Uterus (tissue), 3 donors: ENCODE measurements at regions not wholly inside any gene's neighbourhood (a gene's known extent, or its start where the extent isn't known, plus 50 kb on each side); places are given as distances from the start of the nearest gene placed in this dataset.

ENCODE experiments used
- DNase-seq, 2 donors: peaks; one replicate each; pipeline ENCODE4 v3.0.0-alpha.2; 2019 to 2020
- H3K27ac ChIP-seq, 2 donors: fragments of 200-600 bp; sonication (generic); 1 replicate in 1 of 2; 2 replicates in 1 of 2; pipeline ENCODE4 v1.5.1; 2016 to 2018
- H3K27me3 ChIP-seq, 2 donors: fragments of 200-600 bp; sonication (generic); one replicate each; pipeline ENCODE4 v1.5.1; 2018 to 2019; ENCODE audit warnings: control low read depth in 1 of 2
- H3K36me3 ChIP-seq, 2 donors: fragments of 200-600 bp; sonication (generic); one replicate each; pipeline ENCODE4 v1.5.1; 2019; ENCODE audit warnings: control low read depth in 1 of 2
- H3K4me1 ChIP-seq, 2 donors: fragments of 200-600 bp; sonication (generic); one replicate each; pipeline ENCODE4 v1.5.1; 2018 to 2019; ENCODE audit warnings: control low read depth in 1 of 2
- H3K4me3 ChIP-seq, 2 donors: fragments of 200-600 bp; sonication (generic); 1 replicate in 1 of 2; 2 replicates in 1 of 2; pipeline ENCODE4 v1.5.1; 2018 to 2019; ENCODE audit warnings: mild to moderate bottlenecking in 1 of 2
- H3K9me3 ChIP-seq, 2 donors: fragments of 200-600 bp; sonication (generic); one replicate each; pipeline ENCODE4 v1.5.1; 2019; ENCODE audit warnings: control low read depth in 1 of 2
- POLR2A ChIP-seq, 2 donors: fragments of 450-650 bp; IDR thresholded peaks; one replicate each; pipeline ENCODE4 v1.6.1; 2016; ENCODE audit warnings: antibody characterized with exemption in 2 of 2, mild to moderate bottlenecking in 1 of 2, moderate library complexity in 1 of 2
- intact Hi-C: fragments of 100-400 bp; cut with DNase I; formaldehyde crosslinking; loops from one replicate; pipeline ENCODE4 v1.15.1; 2023; ENCODE audit warnings: low total_unique reads
- TF ChIP-seq, protein P1 (sequence below), 4 experiments: fragments of 200-600 bp in 2 of 4; fragments of 450-650 bp in 2 of 4; sonication (generic) in 2 of 4; IDR thresholded peaks; one replicate each; pipeline ENCODE4 v1.5.1; 2016 to 2019; ENCODE audit warnings: antibody characterized with exemption in 4 of 4, mild to moderate bottlenecking in 2 of 4, moderate library complexity in 1 of 4
- donor health status: DM: yes; HTN: yes; CAD: no.

DNA sequence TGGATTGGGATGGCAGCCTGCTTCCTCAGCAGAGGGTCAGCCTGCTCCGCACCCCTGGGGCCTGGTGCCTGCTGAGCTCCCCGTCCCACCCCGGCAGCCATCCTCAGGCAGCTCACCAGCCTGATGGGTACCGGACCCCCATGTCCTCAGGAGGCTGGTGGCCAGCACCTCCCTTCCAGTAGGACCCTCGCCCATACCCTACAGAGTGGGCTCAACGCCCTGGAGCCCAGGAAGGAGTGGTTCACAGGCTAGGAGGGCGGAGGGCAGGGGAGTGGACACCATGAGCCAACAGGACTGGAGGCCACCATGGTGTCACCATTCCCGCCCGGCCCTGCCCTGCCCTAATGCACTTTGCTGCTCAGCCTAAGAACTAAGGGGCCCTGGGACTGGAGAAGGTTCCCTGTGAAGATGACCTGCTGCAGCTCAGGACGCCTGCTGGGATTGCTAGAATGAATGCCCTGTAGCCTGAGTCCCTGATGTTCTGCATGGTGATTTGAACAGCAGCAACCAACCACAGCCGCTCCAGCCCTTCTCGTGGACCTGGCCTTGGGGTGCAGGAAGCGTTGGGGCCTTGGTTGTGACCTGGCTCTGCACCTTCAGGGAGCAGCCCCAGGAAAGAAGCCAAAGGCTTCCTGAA lies 1080.8 kb downstream of the BRD1 start:
- H3K9me3 ChIP-seq, result no peaks in the 10 kb centered on the region
- no peak for DNase-seq
- intact Hi-C loops, result no loop called here
- TF ChIP-seq POLR2A (IDR thresholded peaks at IDR 0.05), result no peak
- TF ChIP-seq, protein P1, sequence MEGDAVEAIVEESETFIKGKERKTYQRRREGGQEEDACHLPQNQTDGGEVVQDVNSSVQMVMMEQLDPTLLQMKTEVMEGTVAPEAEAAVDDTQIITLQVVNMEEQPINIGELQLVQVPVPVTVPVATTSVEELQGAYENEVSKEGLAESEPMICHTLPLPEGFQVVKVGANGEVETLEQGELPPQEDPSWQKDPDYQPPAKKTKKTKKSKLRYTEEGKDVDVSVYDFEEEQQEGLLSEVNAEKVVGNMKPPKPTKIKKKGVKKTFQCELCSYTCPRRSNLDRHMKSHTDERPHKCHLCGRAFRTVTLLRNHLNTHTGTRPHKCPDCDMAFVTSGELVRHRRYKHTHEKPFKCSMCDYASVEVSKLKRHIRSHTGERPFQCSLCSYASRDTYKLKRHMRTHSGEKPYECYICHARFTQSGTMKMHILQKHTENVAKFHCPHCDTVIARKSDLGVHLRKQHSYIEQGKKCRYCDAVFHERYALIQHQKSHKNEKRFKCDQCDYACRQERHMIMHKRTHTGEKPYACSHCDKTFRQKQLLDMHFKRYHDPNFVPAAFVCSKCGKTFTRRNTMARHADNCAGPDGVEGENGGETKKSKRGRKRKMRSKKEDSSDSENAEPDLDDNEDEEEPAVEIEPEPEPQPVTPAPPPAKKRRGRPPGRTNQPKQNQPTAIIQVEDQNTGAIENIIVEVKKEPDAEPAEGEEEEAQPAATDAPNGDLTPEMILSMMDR (IDR thresholded peaks at IDR 0.05), result no peak
- H3K36me3 ChIP-seq, result no peaks in the 10 kb centered on the region
- H3K4me3 ChIP-seq, result no peak overlapping the region
- H3K27ac ChIP-seq, result no peak overlapping the region
- no peaks in the 10 kb centered on the region for H3K27me3 ChIP-seq
- no peaks in the 10 kb centered on the region for H3K4me1 ChIP-seq

DNA sequence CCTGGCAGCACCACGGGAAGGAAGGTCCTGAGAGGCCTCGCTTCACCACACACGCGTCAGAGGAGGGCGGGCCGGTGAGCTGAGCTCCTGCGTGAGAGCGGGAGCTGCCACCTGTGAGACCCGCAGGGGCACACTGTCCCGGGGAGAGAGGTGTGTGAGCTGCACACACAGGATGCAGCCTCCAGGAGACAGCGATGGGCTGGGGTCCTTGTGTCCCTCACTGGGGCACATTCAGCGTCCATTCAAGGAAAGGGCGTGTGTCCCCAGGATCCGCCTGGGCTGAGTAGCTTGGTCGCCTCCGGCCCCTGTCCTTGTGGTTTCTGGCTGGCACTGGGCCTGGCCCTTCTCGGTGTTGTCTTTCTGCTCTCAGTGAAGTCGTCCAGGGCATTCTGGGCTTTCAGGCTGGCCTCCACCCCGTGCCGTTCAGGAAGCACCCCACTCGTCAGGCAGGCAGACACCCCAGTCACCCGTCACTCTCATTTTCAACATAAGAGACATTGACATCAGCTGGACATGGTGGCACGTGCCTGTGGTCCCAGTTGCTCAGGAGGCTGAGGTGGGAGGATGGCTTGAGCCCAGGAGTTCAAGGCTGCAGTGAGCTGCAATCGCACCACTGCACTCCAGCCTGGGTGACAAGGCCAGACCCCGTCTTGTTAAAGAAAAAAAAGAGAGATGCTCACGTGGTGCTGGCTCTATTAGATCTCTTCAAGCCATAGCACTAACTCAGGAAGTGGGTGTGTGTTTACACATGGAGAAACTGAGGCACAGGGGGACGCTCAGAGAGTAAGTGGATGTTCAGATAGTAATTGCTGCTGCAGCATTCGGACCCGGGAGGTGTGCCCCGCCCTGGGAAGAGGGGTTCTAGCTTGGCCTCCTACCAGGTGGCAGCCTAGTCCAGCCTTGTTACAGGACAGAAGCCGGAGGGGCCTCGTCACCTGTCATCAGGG lies 1081.6 kb downstream of the BRD1 start:
- no peak for DNase-seq

DNA sequence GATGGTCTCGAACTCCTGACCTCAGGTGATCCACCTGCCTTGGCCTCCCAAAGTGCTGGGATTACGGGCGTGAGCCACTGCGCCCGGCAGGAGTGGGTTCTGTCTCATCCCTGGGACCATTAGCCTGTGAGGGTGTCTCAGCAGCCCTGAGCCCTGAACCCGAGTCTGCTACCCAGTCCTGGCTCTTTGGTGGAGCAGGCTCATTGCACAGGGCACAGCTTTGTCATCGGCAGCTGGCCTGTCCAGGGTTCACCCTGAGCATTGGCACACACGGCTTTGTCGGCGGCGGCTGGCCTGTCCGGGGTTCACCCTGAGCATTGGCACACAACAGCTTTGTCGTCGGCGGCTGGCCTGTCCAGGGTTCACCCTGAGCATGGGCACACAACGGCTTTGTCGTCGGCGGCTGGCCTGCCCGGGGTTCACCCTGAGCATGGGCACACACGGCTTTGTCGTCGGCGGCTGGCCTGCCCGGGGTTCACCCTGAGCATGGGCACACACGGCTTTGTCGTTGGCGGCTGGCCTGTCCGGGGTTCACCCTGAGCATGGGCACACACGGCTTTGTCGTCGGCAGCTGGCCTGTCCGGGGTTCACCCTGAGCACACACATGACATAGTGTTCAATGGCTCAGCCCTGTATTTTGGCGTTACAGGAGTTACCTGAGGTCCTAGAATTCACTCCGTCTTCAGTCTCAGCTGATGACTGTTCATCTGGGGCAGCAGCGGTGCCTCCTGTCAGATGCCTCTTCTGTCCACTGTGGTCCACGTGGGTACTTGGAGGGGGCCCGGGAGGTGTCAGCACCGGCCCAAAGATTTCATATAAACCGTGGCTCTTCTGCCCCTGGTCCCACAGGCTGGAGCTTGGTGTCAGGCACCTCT lies 1082.5 kb downstream of the BRD1 start:
- TF ChIP-seq POLR2A (IDR thresholded peaks at IDR 0.05), result no peak
- TF ChIP-seq, protein P1 (IDR thresholded peaks at IDR 0.05), result no peak
- H3K4me3 ChIP-seq, result no peak overlapping the region
- no peaks in the 10 kb centered on the region for H3K9me3 ChIP-seq
- H3K27me3 ChIP-seq, result no peaks in the 10 kb centered on the region
- H3K4me1 ChIP-seq, result no peaks in the 10 kb centered on the region
- no peak for DNase-seq
- no peak overlapping the region for H3K27ac ChIP-seq
- H3K36me3 ChIP-seq, result no peaks in the 10 kb centered on the region
- intact Hi-C loops, result no loop called here

More for the DNA sequence above, 1081.6 kb downstream of the BRD1 start:
- Histone ChIP-seq H3K4me1 (no peaks in the 10 kb centered on the region), H3K9me3 (no peaks in the 10 kb centered on the region), H3K27ac (no peak overlapping the region), H3K36me3 (no peaks in the 10 kb centered on the region), H3K4me3 (no peak overlapping the region), H3K27me3 (no peaks in the 10 kb centered on the region)
- no peak for TF ChIP-seq POLR2A (IDR thresholded peaks at IDR 0.05)
- TF ChIP-seq, protein P1 (IDR thresholded peaks at IDR 0.05), result no peak
- intact Hi-C loops, result no loop called here

DNA sequence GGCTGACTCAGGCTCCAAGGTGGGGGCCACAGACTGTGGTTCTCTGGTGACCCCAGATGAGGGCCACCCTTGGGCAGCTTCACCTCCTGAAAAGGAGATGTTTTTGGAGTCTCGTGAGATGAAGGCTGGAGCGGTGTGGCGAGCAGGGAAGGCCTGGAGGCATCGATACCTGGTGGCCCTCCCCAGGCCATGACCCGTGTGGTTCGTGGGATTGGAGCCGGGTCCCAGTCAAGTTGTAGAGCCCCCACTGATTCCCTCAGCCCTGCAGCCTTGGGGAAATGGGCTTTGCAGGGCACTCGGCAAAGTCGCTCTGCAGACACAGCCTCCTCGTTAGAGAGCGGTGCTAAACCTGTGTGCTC lies 1083.4 kb downstream of the BRD1 start:
- no peaks in the 10 kb centered on the region for H3K36me3 ChIP-seq
- TF ChIP-seq POLR2A (IDR thresholded peaks at IDR 0.05), result no peak
- TF ChIP-seq, protein P1 (IDR thresholded peaks at IDR 0.05), result no peak
- intact Hi-C loops, result no loop called here
- H3K9me3 ChIP-seq, result no peaks in the 10 kb centered on the region
- H3K4me1 ChIP-seq, result no peaks in the 10 kb centered on the region
- no peak for DNase-seq
- H3K4me3 ChIP-seq, result no peak overlapping the region
- no peak overlapping the region for H3K27ac ChIP-seq
- no peaks in the 10 kb centered on the region for H3K27me3 ChIP-seq
